DND-41 (cell line): ENCODE measurements at regions not wholly inside any gene's neighbourhood (a gene's known extent, or its start where the extent isn't known, plus 50 kb on each side); places are given as distances from the start of the nearest gene placed in this dataset.

Source experiments
- ATAC-seq: fragments of 200-7000 bp; cut with Tn5 transposase; 3 replicates; pipeline ENCODE4 v1.9.1; 2021; ENCODE audit warnings: low read depth; ENCODE audit not compliant: insufficient read depth
- DNase-seq: peaks from one replicate; pipeline ENCODE4 v3.0.0-alpha.2; 2020
- H2AFZ ChIP-seq: 2 replicates; pipeline ENCODE4 v1.6.0; 2012; ENCODE audit warnings: low read depth, low read length
- H3K27ac ChIP-seq: 2 replicates; pipeline ENCODE4 v1.5.1; 2012; ENCODE audit warnings: low read length, inconsistent platforms
- H3K27me3 ChIP-seq: fragments of 200-600 bp; sonication (generic); 2 replicates; pipeline ENCODE4 v1.6.0; 2012; ENCODE audit warnings: low read length, mild to moderate bottlenecking, inconsistent platforms; ENCODE audit not compliant: insufficient read depth, poor library complexity
- H3K36me3 ChIP-seq: 2 replicates; pipeline ENCODE4 v1.5.1; 2012; ENCODE audit warnings: low read length, inconsistent platforms; ENCODE audit not compliant: insufficient read depth
- H3K4me1 ChIP-seq: 2 replicates; pipeline ENCODE4 v1.5.1; 2012; ENCODE audit warnings: mild to moderate bottlenecking, low read length; ENCODE audit not compliant: insufficient read depth
- H3K4me2 ChIP-seq: 2 replicates; pipeline ENCODE4 v1.6.0; 2012; ENCODE audit warnings: mild to moderate bottlenecking, moderate library complexity, low read length, inconsistent platforms; ENCODE audit not compliant: insufficient read depth
- H3K4me3 ChIP-seq, 2 experiments: fragments of 200-600 bp in 1 of 2; shearing (Covaris generic) in 1 of 2; 2 replicates each; pipeline ENCODE4 v1.5.1; 2012 to 2016; ENCODE audit warnings: inconsistent platforms in 2 of 2, low read length in 2 of 2, mild to moderate bottlenecking in 2 of 2, low read depth in 1 of 2, moderate library complexity in 1 of 2
- H3K79me2 ChIP-seq: 2 replicates; pipeline ENCODE4 v1.6.0; 2012; ENCODE audit warnings: low read length, inconsistent platforms; ENCODE audit not compliant: insufficient read depth
- H3K9ac ChIP-seq: 2 replicates; pipeline ENCODE4 v1.6.0; 2012; ENCODE audit warnings: low read depth, mild to moderate bottlenecking, inconsistent platforms, low read length, moderate library complexity
- H3K9me3 ChIP-seq: 2 replicates; pipeline ENCODE4 v1.5.1; 2012; ENCODE audit warnings: low read length, moderate library complexity, mild to moderate bottlenecking, inconsistent platforms; ENCODE audit not compliant: insufficient read depth, severe bottlenecking
- H4K20me1 ChIP-seq: 2 replicates; pipeline ENCODE4 v1.6.0; 2012; ENCODE audit warnings: low read length; ENCODE audit not compliant: insufficient read depth
- EZH2 ChIP-seq: IDR thresholded peaks from 3 replicates; pipeline ENCODE4 v1.6.1; 2012; ENCODE audit warnings: borderline replicate concordance, low read depth, mild to moderate bottlenecking, moderate library complexity, low read length, inconsistent platforms; ENCODE audit not compliant: severe bottlenecking
- TF ChIP-seq, protein P1 (sequence below): IDR thresholded peaks from 2 replicates; pipeline ENCODE4 v1.5.1; 2012; ENCODE audit warnings: borderline replicate concordance, low read length, moderate library complexity, mild to moderate bottlenecking; ENCODE audit not compliant: poor library complexity, severe bottlenecking; ENCODE audit errors: extremely low read depth

DNA sequence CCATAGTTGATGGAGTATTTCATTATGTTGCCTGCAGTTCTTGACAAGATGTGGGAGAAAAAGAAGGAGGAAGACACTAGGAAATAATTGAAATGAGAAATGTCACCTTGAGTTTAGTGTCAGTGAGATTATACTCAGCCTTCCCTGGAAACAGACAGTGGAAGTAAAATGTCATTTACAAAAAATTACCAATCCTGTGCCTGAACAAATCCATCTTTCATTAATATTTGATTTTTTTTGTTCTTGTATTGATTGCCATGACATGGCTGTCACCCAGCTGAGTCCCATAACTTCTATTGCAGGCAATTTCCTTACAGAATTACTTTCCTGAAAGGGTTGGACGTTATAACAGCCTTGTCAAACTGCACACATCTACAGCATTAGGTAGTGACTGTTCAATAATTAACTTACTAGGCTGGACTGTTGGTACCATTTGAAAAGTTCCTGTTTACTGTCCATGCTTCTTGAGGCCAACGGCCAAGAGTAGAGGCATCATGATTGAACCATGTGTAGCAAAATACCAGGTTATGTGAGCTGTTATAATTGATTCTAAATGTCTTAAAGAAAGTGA lies 572.2 kb upstream of the LMCD1 start:
- no peak for TF ChIP-seq EZH2
- TF ChIP-seq, protein P1, sequence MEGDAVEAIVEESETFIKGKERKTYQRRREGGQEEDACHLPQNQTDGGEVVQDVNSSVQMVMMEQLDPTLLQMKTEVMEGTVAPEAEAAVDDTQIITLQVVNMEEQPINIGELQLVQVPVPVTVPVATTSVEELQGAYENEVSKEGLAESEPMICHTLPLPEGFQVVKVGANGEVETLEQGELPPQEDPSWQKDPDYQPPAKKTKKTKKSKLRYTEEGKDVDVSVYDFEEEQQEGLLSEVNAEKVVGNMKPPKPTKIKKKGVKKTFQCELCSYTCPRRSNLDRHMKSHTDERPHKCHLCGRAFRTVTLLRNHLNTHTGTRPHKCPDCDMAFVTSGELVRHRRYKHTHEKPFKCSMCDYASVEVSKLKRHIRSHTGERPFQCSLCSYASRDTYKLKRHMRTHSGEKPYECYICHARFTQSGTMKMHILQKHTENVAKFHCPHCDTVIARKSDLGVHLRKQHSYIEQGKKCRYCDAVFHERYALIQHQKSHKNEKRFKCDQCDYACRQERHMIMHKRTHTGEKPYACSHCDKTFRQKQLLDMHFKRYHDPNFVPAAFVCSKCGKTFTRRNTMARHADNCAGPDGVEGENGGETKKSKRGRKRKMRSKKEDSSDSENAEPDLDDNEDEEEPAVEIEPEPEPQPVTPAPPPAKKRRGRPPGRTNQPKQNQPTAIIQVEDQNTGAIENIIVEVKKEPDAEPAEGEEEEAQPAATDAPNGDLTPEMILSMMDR: no peak
- Histone ChIP-seq H3K36me3 (no peaks in the 10 kb centered on the region), H3K27me3 (no peaks in the 10 kb centered on the region), H3K27ac (no peak overlapping the region), H3K4me2 (no peak overlapping the region), H3K4me3 (no peak overlapping the region), H4K20me1 (no peaks in the 10 kb centered on the region), H3K9me3 (no peaks in the 10 kb centered on the region), H2AFZ (no peak overlapping the region), H3K4me1 (no peaks in the 10 kb centered on the region), H3K9ac (no peak overlapping the region), H3K79me2 (no peaks in the 10 kb centered on the region)
- ATAC-seq: no peak
- no peak for DNase-seq

GRCh38 chr3:7934362-7934761 lies 567.3 kb upstream of the LMCD1 start:
- Histone ChIP-seq H3K27me3 (no peaks in the 10 kb centered on the region), H3K9ac (no peak overlapping the region), H4K20me1 (no peaks in the 10 kb centered on the region), H3K9me3 (no peaks in the 10 kb centered on the region), H3K36me3 (no peaks in the 10 kb centered on the region), H3K4me3 (no peak overlapping the region), H3K4me2 (no peak overlapping the region), H3K27ac (no peak overlapping the region), H3K4me1 (no peaks in the 10 kb centered on the region), H3K79me2 (no peaks in the 10 kb centered on the region), H2AFZ (no peak overlapping the region)
- ATAC-seq: no peak
- TF ChIP-seq, protein P1: no peak
- TF ChIP-seq EZH2: no peak
- DNase-seq: no peak

GRCh38 chr3:7947930-7948329 lies 553.7 kb upstream of the LMCD1 start:
- H3K4me2 ChIP-seq: no peak overlapping the region
- H4K20me1 ChIP-seq: no peaks in the 10 kb centered on the region
- ATAC-seq: no peak
- no peaks in the 10 kb centered on the region for H3K79me2 ChIP-seq
- no peak for DNase-seq
- no peaks in the 10 kb centered on the region for H3K9me3 ChIP-seq
- H3K9ac ChIP-seq: no peak overlapping the region
- no peaks in the 10 kb centered on the region for H3K4me1 ChIP-seq
- H3K4me3 ChIP-seq: no peak overlapping the region
- TF ChIP-seq, protein P1: no peak
- TF ChIP-seq EZH2: no peak
- H3K36me3 ChIP-seq: no peaks in the 10 kb centered on the region
- H3K27ac ChIP-seq: no peak overlapping the region
- no peak overlapping the region for H2AFZ ChIP-seq
- H3K27me3 ChIP-seq: no peaks in the 10 kb centered on the region

GRCh38 chr3:7950890-7951289 lies 550.7 kb upstream of the LMCD1 start:
- Histone ChIP-seq H4K20me1 (no peaks in the 10 kb centered on the region), H3K79me2 (no peaks in the 10 kb centered on the region)
- ATAC-seq: no peak

More at GRCh38 chr3:7950890-7951289, 550.7 kb upstream of the LMCD1 start:
- no peaks in the 10 kb centered on the region for H3K36me3 ChIP-seq
- no peaks in the 10 kb centered on the region for H3K27me3 ChIP-seq
- H3K4me3 ChIP-seq: no peak overlapping the region
- no peaks in the 10 kb centered on the region for H3K4me1 ChIP-seq
- H3K27ac ChIP-seq: no peak overlapping the region
- no peak for DNase-seq
- H3K9ac ChIP-seq: no peak overlapping the region
- no peak for TF ChIP-seq EZH2
- TF ChIP-seq, protein P1: no peak
- H2AFZ ChIP-seq: no peak overlapping the region
- H3K4me2 ChIP-seq: no peak overlapping the region
- no peaks in the 10 kb centered on the region for H3K9me3 ChIP-seq
